Loucy (cell line): ENCODE measurements at regions not wholly inside any gene's neighbourhood (a gene's known extent, or its start where the extent isn't known, plus 50 kb on each side); places are given as distances from the start of the nearest gene placed in this dataset.

Experiments
- CTCF ChIP-seq: fragments of 200-600 bp; sonication (generic); conservative IDR thresholded peaks from 2 replicates; pipeline ENCODE4 v1.5.1; 2014; ENCODE audit warnings: mild to moderate bottlenecking, antibody characterized with exemption, low read length
- EZH2phosphoT487 ChIP-seq: fragments of 200-600 bp; IDR thresholded peaks from 2 replicates; pipeline ENCODE4 v1.6.1; 2018; ENCODE audit warnings: antibody characterized with exemption, mild to moderate bottlenecking, moderate library complexity, borderline replicate concordance

GRCh38 chr14:42441615-42442014 lies 834.9 kb downstream of the LRFN5 start:
- TF ChIP-seq CTCF = no peak
- TF ChIP-seq EZH2phosphoT487 = no peak
